DMS79 (cell line): ENCODE measurements at regions not wholly inside any gene's neighbourhood (a gene's known extent, or its start where the extent isn't known, plus 50 kb on each side); places are given as distances from the start of the nearest gene placed in this dataset.

Source experiments
- DNase-seq: peaks from one replicate; lab custom pipeline; 2025; lab: John Stamatoyannopoulos, UW

DNA sequence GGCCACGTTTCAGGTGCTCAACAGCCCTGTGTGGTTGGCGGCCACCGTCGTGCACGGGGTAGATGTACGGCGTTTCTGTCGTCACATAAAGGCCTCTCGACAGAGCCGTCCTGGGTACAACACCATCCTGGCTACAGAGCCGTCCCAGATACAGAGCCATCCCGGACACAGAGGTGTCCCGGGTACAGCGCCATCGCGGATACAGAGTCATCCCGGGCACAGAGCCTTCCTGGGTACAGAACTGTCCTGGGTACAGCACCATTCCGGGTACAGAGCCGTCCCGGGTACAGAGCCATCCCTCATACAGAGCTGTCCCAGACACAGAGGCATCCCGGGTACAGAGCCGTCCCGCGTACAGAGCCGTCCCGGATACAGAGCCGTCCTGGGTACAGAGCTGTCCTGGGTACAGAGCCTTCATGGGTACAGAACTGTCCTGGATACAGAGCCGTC lies 222.7 kb upstream of the SOX1 start:
- no peak for DNase-seq

DNA sequence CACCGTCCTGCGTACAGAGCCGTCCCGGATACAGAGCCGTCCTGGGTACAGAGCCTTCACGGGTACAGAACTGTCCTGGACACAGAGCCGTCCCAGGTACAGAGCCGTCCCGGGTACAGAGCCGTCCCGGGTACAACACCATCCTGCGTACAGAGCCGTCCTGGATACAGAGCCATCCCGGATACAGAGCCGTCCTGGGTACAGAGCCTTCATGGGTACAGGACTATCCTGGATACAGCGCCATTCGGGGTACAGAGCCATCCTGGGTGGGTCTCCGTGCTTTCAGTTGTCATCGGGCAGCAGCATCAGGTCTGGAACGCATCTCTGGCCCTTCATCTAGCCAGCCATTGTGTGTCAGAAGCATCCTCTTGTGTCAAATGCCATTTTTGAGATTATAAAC lies 222.3 kb upstream of the SOX1 start:
- DNase-seq: no peak

DNA sequence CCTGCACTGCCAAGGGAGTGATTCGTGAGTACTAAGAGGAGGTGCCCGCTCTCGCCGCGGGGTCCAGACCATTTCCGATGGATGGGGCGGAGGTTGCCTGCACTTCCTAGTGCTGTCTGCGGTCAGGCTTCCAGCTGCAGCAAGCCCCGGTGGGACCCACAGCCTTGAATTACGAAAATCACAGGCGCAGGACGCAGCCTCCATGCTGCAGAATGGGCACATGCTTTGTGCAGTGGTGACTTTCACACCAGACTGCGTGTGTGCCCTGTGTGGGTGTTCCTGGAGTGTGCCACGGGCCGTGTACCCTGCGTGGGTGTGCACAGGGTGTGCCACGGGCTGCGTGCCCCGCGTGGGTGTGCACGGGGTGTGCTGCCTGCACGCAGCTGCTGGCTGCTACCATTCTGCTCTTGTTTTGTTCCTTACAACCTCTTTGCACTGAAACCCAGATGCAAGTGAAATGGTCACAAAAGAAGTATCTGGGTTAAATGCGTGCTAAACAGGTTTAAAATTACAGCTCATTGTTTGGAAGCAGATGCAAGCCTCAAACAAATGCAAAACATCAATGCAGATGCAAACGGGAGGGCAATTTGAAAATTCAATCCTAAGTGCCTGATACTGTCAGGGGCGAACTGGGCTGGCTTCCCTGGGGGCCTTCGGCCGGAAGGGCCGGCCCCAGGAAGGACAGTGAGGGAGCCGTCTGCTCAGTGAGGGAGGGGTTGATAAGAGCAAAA lies 221.2 kb upstream of the SOX1 start:
- DNase-seq: peak; percentile 30

DNA sequence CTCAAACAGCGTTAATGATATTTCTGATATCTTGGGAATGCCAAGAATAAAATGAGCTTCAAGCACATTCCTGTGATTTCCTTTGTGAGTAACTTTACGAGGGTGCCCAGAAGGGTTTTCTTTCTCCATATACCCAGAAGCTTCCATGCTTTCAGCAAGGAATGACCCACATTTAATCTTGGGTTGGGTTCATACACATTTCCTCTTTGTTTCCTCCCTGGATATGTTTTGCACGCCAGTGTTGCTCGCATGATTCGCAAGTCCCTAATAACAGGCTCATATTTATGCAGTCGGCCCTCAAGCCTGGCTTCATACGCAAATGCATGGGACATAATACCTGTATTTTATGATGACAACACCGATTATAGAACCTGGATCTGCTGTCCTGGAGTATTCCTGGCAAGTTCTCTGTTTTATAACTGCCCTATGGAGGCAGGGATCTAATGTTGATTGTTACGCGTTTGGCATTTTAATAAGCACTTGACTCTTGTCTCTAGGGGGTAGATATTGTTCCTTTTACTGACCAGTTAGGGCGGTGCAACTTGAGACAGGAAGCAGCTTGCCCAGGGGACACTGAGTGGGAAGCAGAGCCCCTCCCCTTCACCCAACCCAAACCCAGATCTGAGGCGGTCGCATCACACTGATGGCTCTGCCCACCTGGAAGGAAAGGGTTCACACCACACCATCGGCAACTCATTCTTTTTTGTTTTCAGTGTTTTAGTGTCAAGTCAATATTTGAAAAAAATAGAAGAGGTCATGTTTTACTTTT lies 220.4 kb upstream of the SOX1 start:
- DNase-seq: peak; percentile 76

DNA sequence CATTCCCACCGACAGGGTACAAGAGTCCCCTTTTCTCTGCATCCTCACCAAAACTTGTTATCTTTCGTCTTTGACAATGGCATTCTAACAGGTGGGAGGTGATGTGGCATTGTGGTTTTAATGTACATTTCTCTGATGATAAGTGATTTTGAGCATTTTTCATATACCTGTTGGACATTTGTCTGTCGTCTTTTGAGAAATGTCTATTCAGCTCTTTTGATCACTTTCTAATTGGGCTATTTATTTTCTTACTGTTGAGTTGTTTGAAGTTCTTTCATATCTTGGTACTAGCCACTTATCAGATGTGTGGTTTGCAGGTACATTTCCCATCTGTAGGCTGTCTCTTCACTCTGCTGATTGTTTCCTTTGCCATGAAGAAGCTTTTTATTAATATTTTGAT lies 219.0 kb upstream of the SOX1 start:
- DNase-seq: no peak

DNA sequence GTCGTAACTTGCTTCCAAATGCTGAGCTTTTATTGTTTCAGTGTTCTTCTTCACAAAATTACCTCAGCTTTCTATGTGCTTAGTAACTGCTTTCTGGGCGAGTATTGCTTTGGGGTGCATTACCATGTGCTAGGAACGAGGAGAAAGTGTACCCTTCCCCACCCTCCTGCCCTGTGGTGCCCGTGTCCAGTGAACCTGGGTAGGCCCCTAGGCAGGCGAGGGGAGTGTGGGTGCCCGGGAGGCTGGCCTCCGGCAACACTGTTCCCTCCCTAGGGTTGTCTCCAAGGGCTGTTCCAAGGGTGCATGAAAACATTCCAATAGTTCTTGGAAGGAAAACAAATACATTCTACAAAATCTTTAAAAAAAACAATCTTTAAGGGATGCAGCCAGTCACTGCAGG lies 216.5 kb upstream of the SOX1 start:
- DNase-seq: no peak

DNA sequence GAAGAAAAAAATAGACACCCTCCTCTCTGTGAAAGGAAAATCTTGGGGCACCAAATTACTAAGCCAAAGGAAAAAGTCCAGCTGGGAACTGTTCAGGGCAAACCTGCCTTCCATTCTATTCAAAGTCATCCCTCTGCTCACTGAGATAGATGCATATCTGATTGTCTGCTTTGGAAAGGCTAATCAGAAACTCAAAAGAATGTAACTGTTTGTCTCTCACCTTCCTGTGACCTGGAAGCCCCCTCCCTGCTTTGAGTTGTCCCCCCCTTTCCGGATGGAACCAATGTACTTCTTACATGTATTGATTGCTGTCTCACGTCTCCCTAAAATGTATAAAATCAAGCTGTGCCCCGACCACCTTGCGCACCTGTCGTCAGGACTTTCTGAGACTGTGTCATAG lies 216.0 kb upstream of the SOX1 start:
- DNase-seq: no peak

DNA sequence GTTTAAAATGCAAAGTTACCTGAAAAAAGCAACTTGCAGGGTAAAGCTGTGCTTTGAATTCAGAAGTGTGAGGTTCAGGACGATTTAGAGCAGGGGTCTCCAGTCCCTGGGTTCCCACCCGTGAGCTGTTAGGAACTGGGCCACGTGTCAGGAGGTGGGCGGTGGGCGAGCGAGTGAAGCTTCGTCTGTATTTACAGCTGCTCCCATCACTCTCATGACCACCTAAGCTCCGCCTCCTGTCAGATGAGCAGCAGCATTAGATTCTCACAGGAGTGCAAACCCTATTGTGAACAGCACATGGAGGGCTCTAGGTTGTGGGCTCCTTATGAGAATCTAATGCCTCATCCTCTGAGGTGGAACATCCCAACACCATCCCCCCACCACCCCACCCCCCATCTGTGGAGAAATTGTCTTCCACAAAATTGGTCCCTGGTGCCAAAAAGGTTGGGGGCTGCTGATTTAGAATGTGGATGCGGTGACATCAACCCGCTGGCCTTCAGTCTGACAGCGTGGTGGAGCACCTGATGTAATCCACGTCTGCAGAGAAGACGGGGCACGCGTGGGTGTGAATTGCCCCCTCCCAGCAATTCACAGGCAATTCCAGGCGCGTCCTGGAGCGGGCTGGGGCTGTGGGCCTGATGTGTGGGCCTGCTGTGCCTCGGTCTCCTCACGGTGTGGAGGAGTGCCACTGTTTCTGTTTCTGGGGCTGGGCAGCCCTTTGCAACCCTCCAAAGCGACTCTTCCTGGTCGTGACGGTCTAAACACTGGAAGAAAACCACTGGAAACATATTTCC lies 214.0 kb upstream of the SOX1 start:
- no peak for DNase-seq

DNA sequence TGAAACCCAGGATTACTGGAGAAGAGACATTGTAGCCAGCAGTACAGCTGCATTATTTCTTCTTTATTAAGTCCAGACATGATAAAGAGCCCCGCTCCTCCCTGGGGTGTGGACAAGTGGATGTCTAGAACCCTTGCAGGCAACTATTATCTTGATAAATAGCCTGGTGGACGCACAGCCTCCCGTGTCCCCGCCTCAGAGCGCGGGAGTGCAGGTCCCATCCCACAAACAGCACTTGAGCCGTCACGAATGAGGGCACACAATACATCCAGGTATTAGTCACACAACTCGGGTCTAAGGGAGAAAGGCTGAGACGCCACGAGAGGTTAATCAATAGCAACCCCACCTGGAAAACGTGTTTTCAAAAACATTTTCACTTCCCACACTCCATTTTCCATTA lies 213.2 kb upstream of the SOX1 start:
- DNase-seq: peak; percentile 98

DNA sequence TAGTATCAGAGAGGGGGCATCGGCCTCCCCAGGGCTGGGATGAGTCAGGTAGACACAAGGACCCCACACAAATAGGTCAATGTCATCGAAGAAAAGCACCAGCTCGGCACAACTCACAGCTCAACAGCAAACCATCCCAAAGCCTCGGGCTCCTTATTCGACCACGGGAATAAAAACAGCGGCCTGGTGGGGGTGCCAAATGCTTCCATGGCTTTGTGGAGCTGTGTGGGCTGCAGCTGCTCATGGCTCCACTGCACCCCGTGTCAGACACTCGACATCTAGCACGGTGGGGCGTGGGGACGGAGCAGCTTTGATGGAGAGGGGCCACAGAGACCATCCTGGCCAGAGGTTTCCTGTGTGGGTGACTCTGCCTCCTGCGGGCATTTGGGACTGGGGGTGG lies 212.5 kb upstream of the SOX1 start:
- DNase-seq: peak; percentile 69

DNA sequence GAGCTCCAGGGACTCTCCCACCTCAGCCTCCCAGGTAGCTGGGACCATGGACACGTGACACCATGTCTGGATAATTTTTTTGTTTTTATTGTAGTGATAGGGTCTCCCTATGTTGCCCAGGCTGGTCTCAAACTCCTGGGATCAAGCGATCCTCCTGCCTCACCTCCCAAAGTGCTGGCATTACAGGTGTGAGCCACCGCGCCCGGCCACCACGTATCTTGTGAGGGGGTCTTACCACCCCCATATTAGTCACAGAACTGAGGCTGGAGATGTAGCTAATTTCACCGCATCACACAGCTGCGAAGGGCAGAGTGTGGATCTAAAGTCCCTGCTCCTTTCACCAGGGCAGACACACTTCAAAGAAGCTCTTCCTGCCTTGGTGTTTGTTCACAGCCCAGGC lies 211.8 kb upstream of the SOX1 start:
- no peak for DNase-seq

DNA sequence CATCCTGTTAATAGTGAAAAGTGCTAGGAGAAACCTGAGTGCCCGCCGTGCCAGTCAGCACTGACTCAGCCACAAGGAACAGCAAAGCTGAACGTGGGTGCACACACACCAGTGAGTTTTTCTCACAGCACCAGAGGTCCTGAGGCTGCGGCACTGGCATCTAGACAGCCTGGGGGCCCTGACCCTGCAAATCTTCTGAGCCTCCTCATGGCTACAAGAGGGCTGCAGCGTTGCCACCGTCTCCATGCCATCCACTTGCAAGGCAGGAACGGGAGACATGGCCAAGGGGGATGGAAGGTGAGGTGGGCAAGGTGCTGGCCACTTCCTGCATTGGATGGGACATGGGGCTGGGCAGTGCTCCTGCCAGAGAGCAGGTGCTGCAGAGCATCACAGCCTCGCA lies 211.2 kb upstream of the SOX1 start:
- no peak for DNase-seq

DNA sequence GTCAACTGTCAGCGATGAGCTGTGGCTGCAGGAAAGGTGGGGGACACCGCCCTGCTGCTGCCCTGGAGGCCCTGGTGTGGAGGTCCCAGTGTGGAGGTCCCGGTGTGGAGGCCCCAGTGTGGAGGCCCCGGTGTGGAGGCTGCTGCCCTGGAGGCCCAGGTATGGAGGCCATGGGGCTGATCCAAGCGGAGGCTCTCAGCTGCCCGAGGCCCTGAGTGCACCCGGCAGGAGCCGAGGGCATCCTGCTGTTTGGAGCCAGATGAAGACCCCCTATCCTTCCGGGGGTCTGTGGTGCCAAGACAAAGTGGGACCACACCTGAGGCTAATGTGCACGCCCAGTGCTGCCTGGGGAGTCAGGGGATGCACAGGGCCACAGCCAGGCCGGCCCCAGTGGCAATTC lies 210.4 kb upstream of the SOX1 start:
- DNase-seq: no peak

DNA sequence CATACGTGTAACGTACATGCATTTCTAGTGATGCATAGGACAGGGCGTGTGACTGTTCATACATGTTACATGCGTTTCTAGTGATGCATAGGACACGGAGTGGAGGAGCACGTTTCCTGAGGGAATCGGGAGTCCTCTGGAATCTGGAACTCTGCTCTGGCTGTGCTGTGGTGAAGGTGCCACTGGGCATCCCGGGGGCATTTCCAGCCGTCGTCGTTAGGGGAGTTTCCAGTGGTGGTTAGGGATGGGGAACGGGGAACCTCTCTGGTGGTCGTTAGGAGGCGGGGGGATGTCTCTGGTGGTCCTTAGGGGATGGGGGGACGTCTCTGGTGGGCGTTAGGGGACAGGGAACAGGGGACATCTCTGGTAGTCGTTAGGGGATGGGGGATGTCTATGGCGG lies 209.6 kb upstream of the SOX1 start:
- no peak for DNase-seq

DNA sequence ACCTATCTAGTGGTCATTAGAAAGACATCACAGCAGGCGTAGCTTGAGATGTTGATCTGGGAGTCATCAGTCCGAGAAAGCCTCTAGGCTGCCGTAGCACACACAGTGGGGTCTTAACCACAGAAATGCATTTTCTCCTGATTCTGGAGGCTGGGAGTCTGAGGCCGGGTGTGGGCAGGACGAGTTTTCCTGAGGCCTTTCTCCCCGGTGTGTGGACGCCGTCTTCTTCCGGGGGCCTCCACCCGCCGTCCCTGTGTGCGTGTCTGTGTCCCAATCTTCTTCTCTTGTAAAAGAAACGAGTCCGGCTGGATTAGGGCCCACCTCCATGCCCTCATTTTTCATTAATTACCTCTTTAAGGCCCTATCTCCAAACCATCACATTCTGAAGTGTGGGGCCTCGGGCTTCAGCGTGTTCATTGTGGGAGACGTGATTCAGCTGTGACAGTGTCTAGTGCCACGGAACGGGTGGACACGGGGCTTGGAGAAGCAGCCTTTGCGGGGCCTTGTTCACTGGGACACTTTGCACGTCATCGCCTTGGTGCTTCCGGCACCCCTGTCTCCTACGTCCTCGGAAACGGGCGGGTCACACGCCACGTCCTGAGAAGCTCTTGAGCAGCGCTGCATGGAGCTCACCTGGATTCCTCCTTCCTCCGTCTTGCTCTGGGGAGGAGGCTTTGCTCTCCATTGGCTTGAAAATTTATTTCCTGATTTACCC lies 208.9 kb upstream of the SOX1 start:
- DNase-seq: no peak

DNA sequence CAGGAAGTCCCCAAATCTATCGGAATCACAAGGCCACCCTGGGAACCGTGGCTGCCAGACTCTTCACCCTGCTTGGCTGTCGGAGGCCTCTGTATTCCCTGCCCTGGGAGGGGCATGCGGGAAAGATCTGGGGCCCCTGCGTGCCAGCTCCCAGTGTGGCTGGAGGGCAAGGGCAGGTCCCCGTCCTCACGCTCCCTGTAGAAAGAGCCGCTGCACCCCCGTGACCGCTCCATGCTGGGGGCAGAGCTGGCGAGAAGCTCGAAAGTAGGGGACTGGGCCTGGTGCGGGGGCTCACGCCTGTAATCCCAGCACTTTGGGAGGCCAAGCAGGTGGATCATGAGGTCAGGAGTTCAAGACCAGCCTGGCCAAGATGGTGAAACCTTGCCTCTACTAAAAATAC lies 208.4 kb upstream of the SOX1 start:
- DNase-seq: no peak

DNA sequence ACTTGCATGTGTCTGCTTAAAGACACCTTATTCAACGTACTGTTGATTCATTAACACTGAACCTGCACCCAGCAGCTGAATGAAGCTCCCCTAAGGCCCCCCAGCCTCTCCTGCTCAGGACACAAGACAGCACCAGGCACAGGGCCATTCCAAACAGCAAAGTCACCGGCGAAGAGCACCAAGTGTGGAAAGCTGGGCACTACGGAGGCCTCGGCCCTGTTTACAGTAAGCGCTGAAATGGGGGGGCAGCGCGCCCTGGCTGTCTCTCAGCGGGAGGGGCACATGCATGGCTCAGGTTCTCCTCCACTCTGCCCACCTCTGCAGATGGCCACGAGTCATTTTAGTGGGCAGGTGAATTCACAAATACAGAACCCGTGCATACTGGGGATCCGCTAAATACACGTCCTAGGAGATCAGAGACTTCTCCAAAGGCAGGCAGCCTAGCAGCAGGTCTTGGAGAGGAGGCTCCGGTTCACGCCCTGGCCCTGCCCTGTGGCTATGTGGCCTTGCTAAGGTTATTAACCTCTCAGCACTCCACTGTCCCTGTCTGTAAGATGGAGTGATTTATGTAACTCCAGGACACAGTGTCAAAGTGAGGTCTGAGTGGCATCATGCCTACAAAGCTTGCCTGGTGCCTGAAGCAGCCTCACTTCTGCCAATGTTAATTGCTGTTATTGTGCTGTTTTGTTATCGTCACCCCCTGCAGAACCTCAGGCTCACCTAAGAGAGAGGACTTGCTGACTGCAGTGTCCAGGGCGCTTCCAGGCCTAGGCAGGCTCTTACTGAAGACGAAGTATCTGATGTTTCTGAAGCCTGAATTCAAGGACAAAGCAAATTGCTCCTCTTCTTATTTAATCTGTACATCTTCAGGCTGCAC lies 207.4 kb upstream of the SOX1 start:
- no peak for DNase-seq

DNA sequence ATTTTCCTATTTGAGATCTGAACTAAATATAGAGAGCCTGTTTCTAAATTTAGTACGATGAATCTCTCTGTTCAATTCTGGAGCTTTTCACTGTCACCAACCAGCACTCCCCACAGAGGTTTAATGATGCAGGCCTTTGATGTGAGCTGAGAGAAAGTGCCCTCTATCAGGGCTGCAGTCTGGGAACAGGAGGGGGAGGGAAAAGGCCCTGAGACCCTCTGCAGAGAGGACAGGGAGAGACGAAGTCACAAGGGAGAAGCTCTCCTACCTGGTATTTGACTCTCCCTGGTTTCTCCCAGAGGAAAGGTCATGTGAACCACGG lies 206.8 kb upstream of the SOX1 start:
- DNase-seq: no peak

DNA sequence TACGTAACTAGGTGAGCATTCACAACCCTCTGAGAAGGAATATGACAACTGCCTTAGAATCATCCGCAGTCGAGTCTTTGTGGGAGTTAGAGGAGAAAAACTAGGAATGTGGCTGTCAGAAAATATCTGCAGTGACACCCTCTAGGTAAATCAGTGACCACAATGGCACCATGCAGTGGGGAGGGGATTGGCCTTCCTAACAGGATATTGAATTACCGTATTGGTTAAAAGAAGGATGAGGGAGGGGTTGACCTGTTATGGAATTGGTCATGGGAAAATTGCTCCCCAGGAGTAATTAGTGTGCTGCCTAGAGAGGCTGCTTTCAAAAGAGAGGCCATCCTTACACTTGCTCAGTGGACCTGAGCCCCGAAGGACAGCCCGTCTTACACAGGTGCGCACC lies 205.6 kb upstream of the SOX1 start:
- no peak for DNase-seq

DNA sequence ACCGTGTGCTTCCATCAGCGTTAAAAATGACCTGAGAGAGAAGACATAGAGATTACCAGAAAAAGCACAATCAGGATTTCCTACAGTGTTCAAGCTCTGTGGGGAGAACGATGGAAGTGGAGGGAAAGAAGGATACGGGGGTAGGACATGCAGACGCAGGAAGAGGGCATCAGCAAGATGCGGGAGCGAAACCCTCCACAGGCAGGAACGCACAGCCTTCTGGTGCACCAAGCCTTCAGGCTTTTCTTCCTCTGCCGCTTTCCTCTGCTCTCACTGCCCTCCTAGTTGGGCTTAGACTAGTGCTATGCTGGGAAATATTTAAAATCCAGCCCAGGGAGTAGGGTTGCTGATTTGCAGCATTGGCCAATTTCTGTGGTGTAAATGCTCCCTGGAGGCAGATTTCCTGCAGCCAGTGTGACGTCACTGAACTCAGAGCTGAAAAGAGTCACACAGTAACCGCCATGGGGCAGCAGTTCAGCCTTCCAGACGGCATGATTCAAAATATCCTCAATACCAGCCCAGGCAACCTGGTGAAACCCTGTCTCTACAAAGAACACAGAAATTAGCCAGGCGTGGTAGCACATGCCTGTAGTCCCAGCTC lies 205.1 kb upstream of the SOX1 start:
- no peak for DNase-seq
